ENCODE measurements at regions not wholly inside any gene's neighbourhood (a gene's known extent, or its start where the extent isn't known, plus 50 kb on each side); places are given as distances from the start of the nearest gene placed in this dataset.

DNA sequence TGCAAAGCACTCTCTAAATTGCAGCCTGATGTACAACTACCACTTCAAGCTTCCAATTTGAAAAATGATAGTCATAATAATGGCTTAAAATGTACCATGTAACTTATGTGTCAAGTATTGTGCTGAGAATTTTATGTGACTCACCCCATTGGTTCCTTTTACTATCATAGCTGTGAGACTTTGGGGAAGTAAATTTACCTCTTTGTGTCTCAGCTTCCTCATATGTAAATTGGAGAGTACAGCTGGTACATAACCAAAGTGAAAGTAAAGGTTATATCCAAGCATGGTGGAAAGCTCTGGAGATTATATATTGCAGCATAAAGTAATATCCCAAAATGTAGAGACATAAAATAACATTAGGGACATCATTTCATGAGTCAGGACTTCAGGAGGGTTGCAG, 2200.4 kb upstream of the C9orf72 start:
- Histone ChIP-seq H3K4me3 (no peak overlapping the region), H2AFZ (no peak overlapping the region), H3K27ac (no peak overlapping the region), H3K79me2 (ENCODE audit: low read depth) (no peaks in the 10 kb centered on the region), H3K36me3 (ENCODE audit: low read depth) (no peaks in the 10 kb centered on the region), H4K20me1 (ENCODE audit: insufficient read depth) (no peaks in the 10 kb centered on the region), H3K4me2 (0 out of 2 replicates have a peak overlapping the region, but pooled peaks have one; percentile 4), H3K9me3 (ENCODE audit: insufficient read depth, low read depth) (no peaks in the 10 kb centered on the region), H3K4me1 (replicated peaks; ENCODE audit: insufficient read depth) (no peaks in the 10 kb centered on the region), H3K9me2 (ENCODE audit: insufficient read depth) (no peaks in the 10 kb centered on the region), H3K27me3 (ENCODE audit: insufficient read depth, low read depth) (no peaks in the 10 kb centered on the region), H3F3A (ENCODE audit: insufficient read depth, low read depth) (no peaks in the 10 kb centered on the region)
- DNase-seq: no peak
- intact Hi-C loops (cut with micrococcal nuclease; ENCODE audit: unreplicated experiment): no loop called here
- ChIA-PET CTCF (no interaction called here), POLR2A (ENCODE audit: unreplicated experiment) (no interaction called here)
- TF ChIP-seq EZH2 (IDR thresholded peaks at IDR 0.05; ENCODE audit: low read depth): no peak
- TF ChIP-seq, protein P1, sequence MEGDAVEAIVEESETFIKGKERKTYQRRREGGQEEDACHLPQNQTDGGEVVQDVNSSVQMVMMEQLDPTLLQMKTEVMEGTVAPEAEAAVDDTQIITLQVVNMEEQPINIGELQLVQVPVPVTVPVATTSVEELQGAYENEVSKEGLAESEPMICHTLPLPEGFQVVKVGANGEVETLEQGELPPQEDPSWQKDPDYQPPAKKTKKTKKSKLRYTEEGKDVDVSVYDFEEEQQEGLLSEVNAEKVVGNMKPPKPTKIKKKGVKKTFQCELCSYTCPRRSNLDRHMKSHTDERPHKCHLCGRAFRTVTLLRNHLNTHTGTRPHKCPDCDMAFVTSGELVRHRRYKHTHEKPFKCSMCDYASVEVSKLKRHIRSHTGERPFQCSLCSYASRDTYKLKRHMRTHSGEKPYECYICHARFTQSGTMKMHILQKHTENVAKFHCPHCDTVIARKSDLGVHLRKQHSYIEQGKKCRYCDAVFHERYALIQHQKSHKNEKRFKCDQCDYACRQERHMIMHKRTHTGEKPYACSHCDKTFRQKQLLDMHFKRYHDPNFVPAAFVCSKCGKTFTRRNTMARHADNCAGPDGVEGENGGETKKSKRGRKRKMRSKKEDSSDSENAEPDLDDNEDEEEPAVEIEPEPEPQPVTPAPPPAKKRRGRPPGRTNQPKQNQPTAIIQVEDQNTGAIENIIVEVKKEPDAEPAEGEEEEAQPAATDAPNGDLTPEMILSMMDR (conservative IDR thresholded peaks at IDR 0.05): no peak
- no TSS peak for BruUV-seq (replicated peaks)

DNA sequence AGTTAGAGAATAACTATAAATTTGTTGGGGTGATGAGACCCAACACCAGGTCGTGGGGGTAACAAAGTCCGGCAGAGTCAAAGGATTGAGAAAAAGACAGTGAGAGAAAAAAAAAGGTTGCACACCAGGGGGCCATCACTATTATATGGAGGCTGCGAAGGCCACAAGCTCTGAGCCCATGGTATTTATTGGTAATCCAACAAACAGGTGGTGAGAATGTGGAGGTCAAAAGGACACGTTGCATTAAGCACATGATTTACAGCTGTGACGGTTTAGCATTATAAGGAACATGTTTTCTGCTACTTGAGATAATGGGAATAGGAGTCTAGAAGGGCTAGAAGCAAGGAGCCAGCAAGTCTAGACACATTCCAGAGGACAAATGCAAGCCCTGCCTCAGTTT, 2202.2 kb upstream of the C9orf72 start:
- H3K27me3 ChIP-seq (ENCODE audit: insufficient read depth, low read depth): no peaks in the 10 kb centered on the region
- no peaks in the 10 kb centered on the region for H3K9me2 ChIP-seq (ENCODE audit: insufficient read depth)
- intact Hi-C loops (cut with micrococcal nuclease; ENCODE audit: unreplicated experiment): no loop called here
- no peak for DNase-seq
- H3K4me3 ChIP-seq: no peak overlapping the region
- no peak overlapping the region for H2AFZ ChIP-seq
- no peaks in the 10 kb centered on the region for H3K36me3 ChIP-seq (ENCODE audit: low read depth)
- no peaks in the 10 kb centered on the region for H3K79me2 ChIP-seq (ENCODE audit: low read depth)
- H3K4me1 ChIP-seq (replicated peaks; ENCODE audit: insufficient read depth): no peaks in the 10 kb centered on the region
- no peaks in the 10 kb centered on the region for H3K9me3 ChIP-seq (ENCODE audit: insufficient read depth, low read depth)
- H3K27ac ChIP-seq: no peak overlapping the region
- no peak for TF ChIP-seq EZH2 (IDR thresholded peaks at IDR 0.05; ENCODE audit: low read depth)
- TF ChIP-seq, protein P1 (conservative IDR thresholded peaks at IDR 0.05): no peak
- H3F3A ChIP-seq (ENCODE audit: insufficient read depth, low read depth): no peaks in the 10 kb centered on the region
- no TSS peak for BruUV-seq (replicated peaks)
- ChIA-PET CTCF (no interaction called here), POLR2A (ENCODE audit: unreplicated experiment) (no interaction called here)
- H3K4me2 ChIP-seq: no peak overlapping the region
- H4K20me1 ChIP-seq (ENCODE audit: insufficient read depth): no peaks in the 10 kb centered on the region

DNA sequence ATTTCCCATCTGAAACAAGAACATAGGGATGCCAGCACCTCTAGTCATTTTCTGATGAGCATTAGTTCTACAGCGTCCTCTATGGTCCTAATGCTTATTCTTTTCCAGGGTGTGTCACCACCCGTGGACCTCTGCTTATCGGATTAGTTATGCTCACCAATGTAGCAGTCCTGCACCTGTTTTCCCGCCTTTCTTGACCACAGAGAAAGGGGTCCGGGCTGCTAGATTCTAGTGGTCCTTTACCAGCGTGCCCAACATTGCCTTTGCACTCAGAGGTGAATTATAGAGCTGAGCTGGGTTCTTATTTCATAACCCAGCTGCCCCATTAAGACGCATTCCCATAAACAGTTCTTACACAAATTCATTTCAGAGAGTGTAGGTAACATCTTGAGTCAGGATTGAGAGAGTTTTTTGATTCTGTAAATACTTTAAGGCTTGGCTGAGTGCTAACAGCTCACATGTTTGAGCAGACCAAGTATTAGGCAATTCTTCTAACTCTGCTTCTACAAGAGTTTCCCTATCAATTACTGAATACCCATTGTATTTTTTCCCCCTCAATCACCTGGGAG, 2205.1 kb upstream of the C9orf72 start:
- H3F3A ChIP-seq (ENCODE audit: insufficient read depth, low read depth): no peaks in the 10 kb centered on the region
- H3K4me1 ChIP-seq (replicated peaks; ENCODE audit: insufficient read depth): no peaks in the 10 kb centered on the region
- H3K9me2 ChIP-seq (ENCODE audit: insufficient read depth): no peaks in the 10 kb centered on the region
- H3K9me3 ChIP-seq (ENCODE audit: insufficient read depth, low read depth): no peaks in the 10 kb centered on the region
- no peak overlapping the region for H3K27ac ChIP-seq
- no peak for TF ChIP-seq EZH2 (IDR thresholded peaks at IDR 0.05; ENCODE audit: low read depth)
- TF ChIP-seq, protein P1 (conservative IDR thresholded peaks at IDR 0.05): no peak
- H2AFZ ChIP-seq: no peak overlapping the region
- no peaks in the 10 kb centered on the region for H3K36me3 ChIP-seq (ENCODE audit: low read depth)
- H3K79me2 ChIP-seq (ENCODE audit: low read depth): no peaks in the 10 kb centered on the region
- no peaks in the 10 kb centered on the region for H4K20me1 ChIP-seq (ENCODE audit: insufficient read depth)
- BruUV-seq (replicated peaks): no TSS peak
- no peaks in the 10 kb centered on the region for H3K27me3 ChIP-seq (ENCODE audit: insufficient read depth, low read depth)
- POLR2A ChIA-PET (ENCODE audit: unreplicated experiment): no interaction called here
- no peak overlapping the region for H3K4me2 ChIP-seq
- intact Hi-C loops (cut with micrococcal nuclease; ENCODE audit: unreplicated experiment): no loop called here
- H3K4me3 ChIP-seq: no peak overlapping the region
- CTCF ChIA-PET: no interaction called here
- DNase-seq: no peak

Measured in PC-9 (cell line).